PC-3 (cell line): ENCODE measurements at regions not wholly inside any gene's neighbourhood (a gene's known extent, or its start where the extent isn't known, plus 50 kb on each side); places are given as distances from the start of the nearest gene placed in this dataset.
A peak's percentile ranks its signal among the peaks of the same experiment; 100 is the strongest.

ENCODE experiments used
- ATAC-seq: fragments of 200-7000 bp; cut with Tn5 transposase; 2 replicates; pipeline ENCODE4 v1.9.1; 2020; ENCODE audit warnings: mild to moderate bottlenecking, moderate library complexity
- BruUV-seq: library from RNA; stranded (reverse); fragments of 400-500 nt; replicated peaks from 2 replicates; lab custom pipeline; 2021; lab: Mats Ljungman, UMichigan
- CTCF ChIA-PET: fragments of 300-600 bp; sonication (Branson Sonifier 250); formaldehyde crosslinking; loops from one replicate; lab custom pipeline; 2022; ENCODE audit warnings: antibody characterized with exemption; lab: Charles Lee
- POLR2A ChIA-PET: fragments of 300-600 bp; sonication (Branson Sonifier 250); formaldehyde crosslinking; loops from one replicate; lab custom pipeline; 2022; ENCODE audit warnings: antibody characterized with exemption; ENCODE audit not compliant: unreplicated experiment; lab: Charles Lee
- DNase-seq: peaks from one replicate; pipeline ENCODE4 v3.0.0-alpha.2; 2015
- H2AFZ ChIP-seq: fragments of 300-600 bp; sonication (generic); 2 replicates; pipeline ENCODE4 v1.6.0; 2016; ENCODE audit warnings: antibody characterized with exemption, low read length
- H3F3A ChIP-seq: fragments of 300-600 bp; sonication (generic); one replicate; pipeline ENCODE4 v1.6.0; 2017; ENCODE audit warnings: antibody characterized with exemption, low read length, control low read depth, mild to moderate bottlenecking; ENCODE audit not compliant: unreplicated experiment
- H3K27ac ChIP-seq: fragments of 300-600 bp; sonication (generic); 2 replicates; pipeline ENCODE4 v1.5.1; 2016; ENCODE audit warnings: mild to moderate bottlenecking, low read length
- H3K27me3 ChIP-seq: fragments of 300-600 bp; sonication (generic); 2 replicates; pipeline ENCODE4 v1.6.1; 2016; ENCODE audit warnings: low read length, mixed read lengths
- H3K36me3 ChIP-seq: fragments of 300-600 bp; sonication (generic); 2 replicates; pipeline ENCODE4 v1.6.1; 2016; ENCODE audit warnings: low read depth, mixed run types, low read length, mixed read lengths
- H3K4me1 ChIP-seq: fragments of 300-600 bp; sonication (generic); 2 replicates; pipeline ENCODE4 v1.5.1; 2016; ENCODE audit warnings: low read length; ENCODE audit not compliant: insufficient read depth
- H3K4me2 ChIP-seq: fragments of 300-600 bp; sonication (generic); 2 replicates; pipeline ENCODE4 v1.6.0; 2016; ENCODE audit warnings: low read length
- H3K4me3 ChIP-seq: fragments of 300-600 bp; sonication (generic); 2 replicates; pipeline ENCODE4 v1.5.1; 2016; ENCODE audit warnings: mild to moderate bottlenecking, low read length, mixed read lengths
- H3K79me2 ChIP-seq: fragments of 300-600 bp; sonication (generic); 2 replicates; pipeline ENCODE4 v1.6.1; 2017; ENCODE audit warnings: low read length, mixed read lengths
- H3K9ac ChIP-seq: fragments of 300-600 bp; sonication (generic); 2 replicates; pipeline ENCODE4 v1.6.0; 2016; ENCODE audit warnings: mild to moderate bottlenecking, low read length
- H3K9me2 ChIP-seq: fragments of 300-600 bp; sonication (generic); replicated peaks from 2 replicates; pipeline ENCODE4 v1.6.1; 2016; ENCODE audit warnings: mixed run types, low read length, mixed read lengths
- H3K9me3 ChIP-seq: fragments of 300-600 bp; sonication (generic); 2 replicates; pipeline ENCODE4 v1.6.1; 2016; ENCODE audit warnings: low read length, mixed read lengths
- H4K20me1 ChIP-seq: fragments of 300-600 bp; sonication (generic); 2 replicates; pipeline ENCODE4 v1.6.1; 2016; ENCODE audit warnings: low read length, mixed read lengths
- EZH2 ChIP-seq: fragments of 300-600 bp; sonication (generic); IDR thresholded peaks from one replicate; pipeline ENCODE4 v1.6.1; 2017; ENCODE audit warnings: antibody characterized with exemption, mild to moderate bottlenecking, low read length; ENCODE audit not compliant: unreplicated experiment
- EZH2phosphoT487 ChIP-seq: fragments of 300-600 bp; sonication (generic); IDR thresholded peaks from 2 replicates; pipeline ENCODE4 v1.6.1; 2018; ENCODE audit warnings: mild to moderate bottlenecking, antibody characterized with exemption, low read length, borderline replicate concordance
- intact Hi-C: fragments of 100-400 bp; cut with micrococcal nuclease; formaldehyde crosslinking; loops from 2 replicates; pipeline ENCODE4 v1.9.0; 2023
- TF ChIP-seq, protein P1 (sequence below): fragments of 300-600 bp; sonication (generic); conservative IDR thresholded peaks from 2 replicates; pipeline ENCODE4 v1.5.1; 2017; ENCODE audit warnings: antibody characterized with exemption, low read depth, mild to moderate bottlenecking, low read length

DNA sequence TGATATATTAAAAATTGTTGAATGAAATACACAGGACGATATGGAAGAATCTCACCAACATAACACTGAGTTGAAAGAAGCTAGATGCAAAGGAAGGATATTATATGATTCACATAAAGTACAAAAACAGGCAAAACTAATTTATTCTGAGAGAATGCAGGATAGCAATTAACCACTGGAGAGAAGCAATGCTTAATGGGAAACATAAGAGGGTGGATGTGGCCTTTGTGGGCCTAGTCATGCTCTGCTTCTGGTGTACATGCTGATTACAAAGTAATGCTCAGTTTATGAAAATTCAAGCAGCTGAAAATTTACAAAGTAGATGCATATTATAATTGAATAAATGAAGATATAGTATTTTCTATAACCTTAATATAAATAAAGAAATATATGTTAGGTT is 326.4 kb upstream of the ADAMTS5 start:
- Histone ChIP-seq H3K27me3 (no peaks in the 10 kb centered on the region), H4K20me1 (no peaks in the 10 kb centered on the region), H2AFZ (no peak overlapping the region), H3K36me3 (no peaks in the 10 kb centered on the region), H3K9me3 (0 out of 2 replicates have a peak, but pooled peaks cover 6% of the 10 kb centered on the region), H3K4me1 (no peaks in the 10 kb centered on the region), H3K4me2 (no peak overlapping the region), H3K9ac (no peak overlapping the region), H3K79me2 (no peaks in the 10 kb centered on the region), H3K4me3 (no peak overlapping the region), H3K27ac (no peak overlapping the region), H3K9me2 (no peaks in the 10 kb centered on the region), H3F3A (no peaks in the 10 kb centered on the region)
- TF ChIP-seq, protein P1, sequence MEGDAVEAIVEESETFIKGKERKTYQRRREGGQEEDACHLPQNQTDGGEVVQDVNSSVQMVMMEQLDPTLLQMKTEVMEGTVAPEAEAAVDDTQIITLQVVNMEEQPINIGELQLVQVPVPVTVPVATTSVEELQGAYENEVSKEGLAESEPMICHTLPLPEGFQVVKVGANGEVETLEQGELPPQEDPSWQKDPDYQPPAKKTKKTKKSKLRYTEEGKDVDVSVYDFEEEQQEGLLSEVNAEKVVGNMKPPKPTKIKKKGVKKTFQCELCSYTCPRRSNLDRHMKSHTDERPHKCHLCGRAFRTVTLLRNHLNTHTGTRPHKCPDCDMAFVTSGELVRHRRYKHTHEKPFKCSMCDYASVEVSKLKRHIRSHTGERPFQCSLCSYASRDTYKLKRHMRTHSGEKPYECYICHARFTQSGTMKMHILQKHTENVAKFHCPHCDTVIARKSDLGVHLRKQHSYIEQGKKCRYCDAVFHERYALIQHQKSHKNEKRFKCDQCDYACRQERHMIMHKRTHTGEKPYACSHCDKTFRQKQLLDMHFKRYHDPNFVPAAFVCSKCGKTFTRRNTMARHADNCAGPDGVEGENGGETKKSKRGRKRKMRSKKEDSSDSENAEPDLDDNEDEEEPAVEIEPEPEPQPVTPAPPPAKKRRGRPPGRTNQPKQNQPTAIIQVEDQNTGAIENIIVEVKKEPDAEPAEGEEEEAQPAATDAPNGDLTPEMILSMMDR: no peak
- TF ChIP-seq EZH2 (no peak), EZH2phosphoT487 (no peak)
- CTCF ChIA-PET: no interaction called here
- no TSS peak for BruUV-seq
- intact Hi-C loops: no loop called here
- no peak for ATAC-seq
- no peak for DNase-seq
- POLR2A ChIA-PET: no interaction called here

GRCh38 chr21:27292783-27293182 is 325.9 kb upstream of the ADAMTS5 start:
- ATAC-seq (peak; percentile 40; the same call in 1 of the 2 replicates), DNase-seq (no peak)
- no peaks in the 10 kb centered on the region for H3K27me3 ChIP-seq
- H3K4me1 ChIP-seq: no peaks in the 10 kb centered on the region
- H3K79me2 ChIP-seq: no peaks in the 10 kb centered on the region
- TF ChIP-seq EZH2phosphoT487 (no peak), EZH2 (no peak)
- TF ChIP-seq, protein P1: no peak
- H3K9ac ChIP-seq: no peak overlapping the region
- no peak overlapping the region for H3K4me3 ChIP-seq
- no peak overlapping the region for H3K27ac ChIP-seq
- H3K9me2 ChIP-seq: no peaks in the 10 kb centered on the region
- no peaks in the 10 kb centered on the region for H4K20me1 ChIP-seq
- POLR2A ChIA-PET: no interaction called here
- H3K9me3 ChIP-seq: 0 out of 2 replicates have a peak, but pooled peaks cover 6% of the 10 kb centered on the region
- no peak overlapping the region for H3K4me2 ChIP-seq
- no TSS peak for BruUV-seq
- H3K36me3 ChIP-seq: no peaks in the 10 kb centered on the region
- intact Hi-C loops: no loop called here
- no peak overlapping the region for H2AFZ ChIP-seq
- CTCF ChIA-PET: no interaction called here
- no peaks in the 10 kb centered on the region for H3F3A ChIP-seq

GRCh38 chr21:27292229-27292628 is 325.3 kb upstream of the ADAMTS5 start:
- intact Hi-C loops: no loop called here
- ATAC-seq: no peak

More at GRCh38 chr21:27292229-27292628, 325.3 kb upstream of the ADAMTS5 start:
- Histone ChIP-seq H3K27ac (no peak overlapping the region), H3K36me3 (no peaks in the 10 kb centered on the region), H3F3A (no peaks in the 10 kb centered on the region), H3K4me3 (no peak overlapping the region), H3K9ac (no peak overlapping the region), H3K9me3 (peaks cover 10% of the 10 kb centered on the region; the same call in 1 of the 2 replicates), H2AFZ (no peak overlapping the region), H3K27me3 (no peaks in the 10 kb centered on the region), H3K4me1 (no peaks in the 10 kb centered on the region), H3K4me2 (no peak overlapping the region), H3K9me2 (no peaks in the 10 kb centered on the region), H3K79me2 (no peaks in the 10 kb centered on the region), H4K20me1 (no peaks in the 10 kb centered on the region)
- ChIA-PET POLR2A (no interaction called here), CTCF (no interaction called here)
- BruUV-seq: no TSS peak
- TF ChIP-seq EZH2 (no peak), EZH2phosphoT487 (no peak)
- TF ChIP-seq, protein P1: no peak
- DNase-seq: no peak
